ENCODE measurements at regions not wholly inside any gene's neighbourhood (a gene's known extent, or its start where the extent isn't known, plus 50 kb on each side); places are given as distances from the start of the nearest gene placed in this dataset.

DNA sequence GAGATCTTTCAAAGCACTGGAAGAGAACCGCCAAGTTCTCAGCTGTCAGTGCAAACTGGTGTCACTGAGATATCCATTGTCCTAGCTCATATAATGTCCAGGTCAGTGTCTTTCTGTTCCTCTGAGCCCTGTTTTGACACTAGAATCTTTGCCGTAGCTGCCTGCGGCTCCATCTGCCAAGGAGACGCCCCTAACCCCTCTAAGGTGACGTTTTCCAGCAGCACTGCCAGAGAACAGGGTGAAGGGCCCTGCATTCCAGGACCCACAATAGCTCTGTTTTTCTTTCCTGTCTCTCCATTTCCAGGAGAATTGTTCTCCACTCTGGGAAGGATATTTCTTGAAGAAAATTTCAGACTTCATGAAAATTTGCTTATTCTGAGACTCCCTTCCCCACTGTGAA lies 181.7 kb upstream of the SLC39A10 start:
- TF ChIP-seq, protein P1, sequence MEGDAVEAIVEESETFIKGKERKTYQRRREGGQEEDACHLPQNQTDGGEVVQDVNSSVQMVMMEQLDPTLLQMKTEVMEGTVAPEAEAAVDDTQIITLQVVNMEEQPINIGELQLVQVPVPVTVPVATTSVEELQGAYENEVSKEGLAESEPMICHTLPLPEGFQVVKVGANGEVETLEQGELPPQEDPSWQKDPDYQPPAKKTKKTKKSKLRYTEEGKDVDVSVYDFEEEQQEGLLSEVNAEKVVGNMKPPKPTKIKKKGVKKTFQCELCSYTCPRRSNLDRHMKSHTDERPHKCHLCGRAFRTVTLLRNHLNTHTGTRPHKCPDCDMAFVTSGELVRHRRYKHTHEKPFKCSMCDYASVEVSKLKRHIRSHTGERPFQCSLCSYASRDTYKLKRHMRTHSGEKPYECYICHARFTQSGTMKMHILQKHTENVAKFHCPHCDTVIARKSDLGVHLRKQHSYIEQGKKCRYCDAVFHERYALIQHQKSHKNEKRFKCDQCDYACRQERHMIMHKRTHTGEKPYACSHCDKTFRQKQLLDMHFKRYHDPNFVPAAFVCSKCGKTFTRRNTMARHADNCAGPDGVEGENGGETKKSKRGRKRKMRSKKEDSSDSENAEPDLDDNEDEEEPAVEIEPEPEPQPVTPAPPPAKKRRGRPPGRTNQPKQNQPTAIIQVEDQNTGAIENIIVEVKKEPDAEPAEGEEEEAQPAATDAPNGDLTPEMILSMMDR (IDR thresholded peaks at IDR 0.05; ENCODE audit: extremely low read depth, missing control alignments): no peak
- no peak for DNase-seq (ENCODE audit: low spot score)

DNA sequence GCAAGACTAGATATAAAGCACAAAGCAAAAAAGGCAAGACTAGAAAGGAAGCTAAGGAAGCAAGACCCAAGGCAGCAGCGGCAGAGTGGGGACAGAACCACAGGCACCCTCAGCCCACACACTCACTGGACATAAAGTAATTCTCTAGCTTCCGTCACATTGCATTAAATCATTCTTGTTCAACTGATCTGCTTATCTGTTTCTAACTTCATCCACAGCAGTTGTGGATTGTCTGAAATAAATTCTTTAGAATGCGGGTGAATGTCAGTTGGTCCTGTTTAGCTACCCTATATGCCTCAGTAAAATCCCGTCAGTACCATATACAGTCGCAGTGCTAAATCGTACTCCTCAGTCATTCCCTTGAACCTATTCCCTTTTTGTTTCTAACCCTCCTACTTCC lies 183.2 kb upstream of the SLC39A10 start:
- TF ChIP-seq, protein P1 (IDR thresholded peaks at IDR 0.05; ENCODE audit: extremely low read depth, missing control alignments): no peak
- DNase-seq (ENCODE audit: low spot score): no peak

DNA sequence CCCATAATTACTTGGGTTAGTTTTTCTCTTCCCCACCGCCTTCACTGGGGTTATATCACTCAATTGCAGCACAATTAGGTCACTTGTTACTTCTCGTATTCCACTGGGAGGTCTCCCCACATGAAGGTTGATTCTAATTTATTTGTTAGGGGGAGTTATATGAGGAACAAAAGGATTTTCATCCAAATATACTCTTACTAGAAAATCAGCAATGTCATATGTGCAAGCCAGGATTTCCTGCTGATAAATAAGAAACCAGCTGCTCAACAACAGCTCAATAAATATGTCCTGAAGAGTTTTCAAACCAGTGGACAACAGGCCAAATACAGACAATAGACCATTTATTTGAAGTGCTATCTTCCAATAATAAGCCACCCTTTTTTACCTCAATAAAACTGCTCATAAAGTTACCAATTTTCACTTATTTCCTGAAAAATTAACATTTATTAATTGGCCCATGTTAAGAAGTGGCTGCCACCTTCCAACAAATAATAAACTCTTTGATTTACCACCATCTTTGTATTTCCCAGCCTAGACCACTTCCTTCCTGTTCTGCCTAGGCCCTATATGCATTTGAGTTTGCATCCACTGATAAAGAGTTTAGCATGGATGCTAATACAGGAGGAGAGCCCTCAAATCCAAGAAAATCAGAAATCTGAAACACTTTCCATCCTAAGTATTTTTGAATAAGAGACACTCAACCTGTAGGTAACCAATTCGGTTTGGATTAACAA lies 184.4 kb upstream of the SLC39A10 start:
- DNase-seq (ENCODE audit: low spot score): no peak
- TF ChIP-seq, protein P1 (IDR thresholded peaks at IDR 0.05; ENCODE audit: extremely low read depth, missing control alignments): no peak

DNA sequence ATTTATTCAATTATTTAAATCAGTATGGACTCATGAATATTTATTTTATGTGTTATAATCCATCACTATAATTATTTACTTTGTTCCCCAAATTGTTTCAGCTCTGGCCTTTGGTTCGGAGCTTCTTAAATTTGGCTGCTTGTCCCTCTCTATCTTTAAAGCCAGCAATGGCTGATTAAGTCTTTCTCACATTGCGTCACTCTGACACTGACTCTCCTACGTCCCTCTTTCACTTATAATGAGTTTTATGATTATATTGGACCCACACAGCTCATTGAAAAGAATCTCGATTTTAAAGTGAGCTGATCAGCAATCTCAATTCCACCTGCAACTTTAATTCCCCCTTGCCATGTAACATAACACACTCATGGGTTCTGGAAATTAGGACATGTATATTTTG lies 185.2 kb upstream of the SLC39A10 start:
- DNase-seq (ENCODE audit: low spot score): no peak
- TF ChIP-seq, protein P1 (IDR thresholded peaks at IDR 0.05; ENCODE audit: extremely low read depth, missing control alignments): no peak

DNA sequence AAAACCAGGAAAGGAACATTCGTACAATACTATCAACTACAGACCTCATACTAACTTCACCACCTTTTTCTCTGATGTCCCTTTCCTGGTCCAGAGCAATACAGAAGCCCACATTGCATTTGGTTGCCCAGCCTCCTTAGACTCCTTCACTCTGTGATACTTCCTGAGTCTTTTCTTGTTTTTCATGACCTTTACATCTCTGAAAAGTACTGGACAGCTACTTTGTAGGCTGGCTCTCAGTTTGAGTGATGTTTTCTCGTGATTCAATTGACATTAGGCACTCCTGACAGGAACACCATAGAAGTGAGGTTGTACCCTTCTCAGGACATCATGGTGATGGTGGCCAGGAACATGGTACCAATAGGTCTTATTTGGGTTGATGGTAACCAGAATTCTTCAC lies 185.9 kb upstream of the SLC39A10 start:
- TF ChIP-seq, protein P1 (IDR thresholded peaks at IDR 0.05; ENCODE audit: extremely low read depth, missing control alignments): no peak
- DNase-seq (ENCODE audit: low spot score): no peak

DNA sequence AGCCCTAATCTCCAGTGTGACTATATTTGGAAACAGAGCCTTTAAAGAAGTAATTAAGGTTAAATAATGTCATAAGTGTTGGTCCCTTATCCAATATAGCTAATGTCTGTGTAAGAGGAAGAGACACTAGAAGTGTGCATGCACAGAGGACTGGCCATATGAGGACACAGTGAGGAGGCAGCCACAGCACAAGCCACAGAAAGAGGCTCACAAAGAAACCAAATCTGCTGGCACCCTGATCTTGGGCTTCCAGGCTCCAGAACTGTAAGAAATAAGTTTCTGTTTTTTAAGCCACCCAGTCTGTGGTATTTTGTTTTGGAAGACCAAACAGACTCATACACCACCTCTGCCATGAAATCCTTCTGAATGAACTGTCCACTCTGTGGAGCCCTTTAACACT lies 186.4 kb upstream of the SLC39A10 start:
- TF ChIP-seq, protein P1 (IDR thresholded peaks at IDR 0.05; ENCODE audit: extremely low read depth, missing control alignments): no peak
- no peak for DNase-seq (ENCODE audit: low spot score)

DNA sequence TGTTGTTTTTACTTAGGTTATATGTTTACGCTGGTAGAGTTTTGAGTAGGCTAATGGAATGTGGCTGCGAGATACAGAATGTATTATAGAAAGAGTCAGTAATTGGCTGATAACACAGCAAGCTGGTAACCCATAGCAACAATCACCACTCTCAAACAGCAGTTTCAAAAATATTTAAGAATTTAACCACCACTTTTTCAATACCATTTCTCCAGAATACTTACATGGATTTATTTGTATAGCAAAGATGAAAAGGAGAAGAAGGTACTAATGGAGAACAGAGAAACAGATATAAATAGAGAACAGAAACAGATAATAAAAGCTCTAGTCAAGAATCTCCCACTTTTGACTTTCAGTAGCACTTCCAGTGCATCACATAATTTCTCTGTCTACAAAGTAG lies 188.3 kb upstream of the SLC39A10 start:
- TF ChIP-seq, protein P1 (IDR thresholded peaks at IDR 0.05; ENCODE audit: extremely low read depth, missing control alignments): no peak
- DNase-seq (ENCODE audit: low spot score): peak; percentile 17

Measured in GM20000 (cell line).